ENCODE measurements at regions not wholly inside any gene's neighbourhood (a gene's known extent, or its start where the extent isn't known, plus 50 kb on each side); places are given as distances from the start of the nearest gene placed in this dataset.
"Not testable (repeated sequence)": the region's sequence is repeated elsewhere in the genome, so short reads cannot be mapped to it uniquely, and the experiment has no call there.

- H3K4me3 ChIP-seq (ENCODE audit: low read depth, low read length): no peak overlapping the region
- ChIA-PET CTCF (interaction anchor here (1.2 to 1.9 kb wide), 3 partner anchors 51 to 306 kb away, joined by 4 to 8 read pairs (median 5); no protein-coding TSS in a partner anchor), POLR2A (interaction anchor here (1.5 kb wide), 1 partner anchor 196 kb away, joined by 7 read pairs; the partner anchor contains the start of gene DUSP6)
- no peak for TF ChIP-seq CTCF (IDR thresholded peaks at IDR 0.05; ENCODE audit: insufficient read depth, low read length, missing control alignments)
- DNase-seq (ENCODE audit: low read depth, low spot score): no peak
Measured at GRCh38 chr12:89155826-89156225, 196.5 kb downstream of the DUSP6 start.

- ChIA-PET CTCF (no interaction called here), POLR2A (no interaction called here)
- no peak overlapping the region for H3K4me3 ChIP-seq (ENCODE audit: low read depth, low read length)
- TF ChIP-seq CTCF (IDR thresholded peaks at IDR 0.05; ENCODE audit: insufficient read depth, low read length, missing control alignments): no peak
- DNase-seq (ENCODE audit: low read depth, low spot score): no peak
Measured at GRCh38 chr12:89154743-89155499, 197.4 kb downstream of the DUSP6 start.

- H3K4me3 ChIP-seq (ENCODE audit: low read depth, low read length): no peak overlapping the region
- no peak for DNase-seq (ENCODE audit: low read depth, low spot score)
- POLR2A ChIA-PET: no interaction called here
- no peak for TF ChIP-seq CTCF (IDR thresholded peaks at IDR 0.05; ENCODE audit: insufficient read depth, low read length, missing control alignments)
- CTCF ChIA-PET: interaction anchor here (1.5 kb wide), 1 partner anchor 10 kb away, joined by 3 read pairs; no protein-coding TSS in a partner anchor
Measured at GRCh38 chr12:89153341-89153740, 199.0 kb downstream of the DUSP6 start.

GRCh38 chr12:89151536-89151935 is 200.8 kb downstream of the DUSP6 start:
- no peak for TF ChIP-seq CTCF (IDR thresholded peaks at IDR 0.05; ENCODE audit: insufficient read depth, low read length, missing control alignments)
- ChIA-PET CTCF (interaction anchor here (0.7 to 1.5 kb wide), 3 partner anchors 8 to 196 kb away, joined by 3 read pairs; no protein-coding TSS in a partner anchor), POLR2A (no interaction called here)
- no peak overlapping the region for H3K4me3 ChIP-seq (ENCODE audit: low read depth, low read length)
- no peak for DNase-seq (ENCODE audit: low read depth, low spot score)

GRCh38 chr12:89150789-89151188 is 201.5 kb downstream of the DUSP6 start:
- DNase-seq (ENCODE audit: low read depth, low spot score); POLR2A ChIA-PET; H3K4me3 ChIP-seq (ENCODE audit: low read depth, low read length): not testable (repeated sequence)
- CTCF ChIA-PET: interaction anchor here (1.2 kb wide), 1 partner anchor 197 kb away, joined by 3 read pairs; no protein-coding TSS in a partner anchor

GRCh38 chr12:89140602-89141238 is 211.6 kb downstream of the DUSP6 start:
- DNase-seq (ENCODE audit: low read depth, low spot score): no peak
- ChIA-PET CTCF (interaction anchor here (1.0 kb wide), 1 partner anchor 11 kb away, joined by 3 read pairs; no protein-coding TSS in a partner anchor), POLR2A (interaction anchor here (0.9 kb wide), 1 partner anchor 211 kb away, joined by 4 read pairs; the partner anchor contains the start of gene DUSP6)
- no peak overlapping the region for H3K4me3 ChIP-seq (ENCODE audit: low read depth, low read length)
- TF ChIP-seq CTCF (IDR thresholded peaks at IDR 0.05; ENCODE audit: insufficient read depth, low read length, missing control alignments): no peak
